ENCODE measurements at regions not wholly inside any gene's neighbourhood (a gene's known extent, or its start where the extent isn't known, plus 50 kb on each side); places are given as distances from the start of the nearest gene placed in this dataset.

DNA sequence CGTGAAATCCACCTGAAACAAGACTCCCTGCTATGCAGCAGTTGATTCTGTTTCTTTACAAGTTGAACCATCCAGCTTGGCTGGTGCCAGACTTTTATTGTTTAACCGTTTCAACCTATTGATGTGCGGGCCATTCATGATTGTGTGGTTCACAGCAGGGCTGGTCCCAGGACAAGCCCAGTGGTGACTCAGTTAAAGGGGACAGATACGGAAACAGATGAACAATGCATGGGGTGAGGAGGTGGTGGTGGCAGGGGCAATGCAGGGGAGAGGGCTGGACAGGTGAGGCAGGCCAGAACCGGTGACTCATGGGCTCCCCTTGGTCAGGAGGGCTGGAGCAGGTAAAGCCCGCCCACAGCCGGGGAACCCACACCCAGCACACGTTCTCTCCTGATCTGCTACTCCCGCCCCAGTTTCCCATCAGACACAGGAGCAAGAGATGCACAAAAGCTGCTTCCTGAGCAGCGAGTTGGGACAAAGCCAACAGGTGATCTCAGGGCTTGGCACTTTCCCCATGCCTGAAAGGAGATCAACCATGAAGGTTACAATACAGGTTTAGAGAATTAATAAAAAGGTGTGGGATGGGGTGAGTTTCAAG lies 232.2 kb downstream of the LY86 start:
- ChIA-PET CTCF (ENCODE audit: low intra/inter-chr PET ratio) (no interaction called here), POLR2A (interaction anchor here (0.6 to 1.5 kb wide), 3 partner anchors 10 to 69 kb away, joined by 3 to 5 read pairs (median 3); no protein-coding TSS in a partner anchor)
- DNase-seq (ENCODE audit: extremely low read depth in 1 of 4, low spot score in 3 of 4) (no peak), FAIRE-seq (no peak), ATAC-seq (no peak)
- TF ChIP-seq HMGN3 (IDR thresholded peaks at IDR 0.05; ENCODE audit: borderline replicate concordance, extremely low read depth, insufficient read length, low read depth, low read length) = no peak
- TF ChIP-seq NFYB (IDR thresholded peaks at IDR 0.05; ENCODE audit: extremely low read depth, insufficient read length) = no peak
- no peak for TF ChIP-seq SUPT5H (IDR thresholded peaks at IDR 0.05)
- no peak for TF ChIP-seq ZNF764 (CRISPR knock-in tag; IDR thresholded peaks at IDR 0.05; ENCODE audit: low read depth)
- TF ChIP-seq MCM3 (IDR thresholded peaks at IDR 0.05) = no peak
- no peak for TF ChIP-seq ETV6 (IDR thresholded peaks at IDR 0.05; ENCODE audit: borderline replicate concordance in 1 of 2, low read depth in 2 of 2, low read length in 1 of 2)
- TF ChIP-seq ETV6 (CRISPR knock-in tag; IDR thresholded peaks at IDR 0.05; ENCODE audit: borderline replicate concordance) = no peak
- TF ChIP-seq, protein P1, sequence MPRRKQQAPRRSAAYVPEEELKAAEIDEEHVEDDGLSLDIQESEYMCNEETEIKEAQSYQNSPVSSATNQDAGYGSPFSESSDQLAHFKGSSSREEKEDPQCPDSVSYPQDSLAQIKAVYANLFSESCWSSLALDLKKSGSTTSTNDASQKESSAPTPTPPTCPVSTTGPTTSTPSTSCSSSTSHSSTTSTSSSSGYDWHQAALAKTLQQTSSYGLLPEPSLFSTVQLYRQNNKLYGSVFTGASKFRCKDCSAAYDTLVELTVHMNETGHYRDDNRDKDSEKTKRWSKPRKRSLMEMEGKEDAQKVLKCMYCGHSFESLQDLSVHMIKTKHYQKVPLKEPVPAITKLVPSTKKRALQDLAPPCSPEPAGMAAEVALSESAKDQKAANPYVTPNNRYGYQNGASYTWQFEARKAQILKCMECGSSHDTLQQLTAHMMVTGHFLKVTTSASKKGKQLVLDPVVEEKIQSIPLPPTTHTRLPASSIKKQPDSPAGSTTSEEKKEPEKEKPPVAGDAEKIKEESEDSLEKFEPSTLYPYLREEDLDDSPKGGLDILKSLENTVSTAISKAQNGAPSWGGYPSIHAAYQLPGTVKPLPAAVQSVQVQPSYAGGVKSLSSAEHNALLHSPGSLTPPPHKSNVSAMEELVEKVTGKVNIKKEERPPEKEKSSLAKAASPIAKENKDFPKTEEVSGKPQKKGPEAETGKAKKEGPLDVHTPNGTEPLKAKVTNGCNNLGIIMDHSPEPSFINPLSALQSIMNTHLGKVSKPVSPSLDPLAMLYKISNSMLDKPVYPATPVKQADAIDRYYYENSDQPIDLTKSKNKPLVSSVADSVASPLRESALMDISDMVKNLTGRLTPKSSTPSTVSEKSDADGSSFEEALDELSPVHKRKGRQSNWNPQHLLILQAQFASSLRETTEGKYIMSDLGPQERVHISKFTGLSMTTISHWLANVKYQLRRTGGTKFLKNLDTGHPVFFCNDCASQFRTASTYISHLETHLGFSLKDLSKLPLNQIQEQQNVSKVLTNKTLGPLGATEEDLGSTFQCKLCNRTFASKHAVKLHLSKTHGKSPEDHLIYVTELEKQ (CRISPR knock-in tag; IDR thresholded peaks at IDR 0.05) = no peak
- TF ChIP-seq SMAD2 (IDR thresholded peaks at IDR 0.05; ENCODE audit: low read depth, low read length) = no peak
- no peak for TF ChIP-seq HMG20B (CRISPR knock-in tag; IDR thresholded peaks at IDR 0.05)
- no peak for TF ChIP-seq TCF7L2 (IDR thresholded peaks at IDR 0.05; ENCODE audit: low read depth, low read length)
- no peak for TF ChIP-seq ZNF12 (CRISPR knock-in tag; IDR thresholded peaks at IDR 0.05)
- no peaks in the 10 kb centered on the region for H3K9me1 ChIP-seq (ENCODE audit: control insufficient read depth, insufficient read depth, low read length)
- H3K4me1 ChIP-seq (replicated peaks in 1 of 2; ENCODE audit: control insufficient read depth in 2 of 2, insufficient read depth in 2 of 2, low read length in 2 of 2) = peaks cover 0 to 4% of the 10 kb centered on the region in 2 experiments; a peak in 2 of 5 replicates
- WGBS (ENCODE audit: insufficient coverage, low coverage, missing lambda C conversion rate) = 1% methylated on average over 10 of the region's 10 CpGs
- H2AFZ ChIP-seq (ENCODE audit: low read depth, low read length) = no peak overlapping the region
- no TSS peak for BruUV-seq (replicated peaks)
- intact Hi-C loops (cut with micrococcal nuclease) = no loop called here
- H3K79me2 ChIP-seq (ENCODE audit: control insufficient read depth, insufficient read depth, low read length) = no peaks in the 10 kb centered on the region
- no peaks in the 10 kb centered on the region for H3K36me3 ChIP-seq (ENCODE audit: control insufficient read depth, insufficient read depth, low read length)
- in situ Hi-C loops (cut with MboI) = no loop called here
- H3K4me2 ChIP-seq (ENCODE audit: insufficient read depth, low read length) = no peak overlapping the region
- no peak overlapping the region for H3K4me3 ChIP-seq
- no peaks in the 10 kb centered on the region for H3K9me3 ChIP-seq (replicated peaks; ENCODE audit: control insufficient read depth, insufficient read depth, low read depth, low read length)
- no peak overlapping the region for H3K9ac ChIP-seq (ENCODE audit: insufficient read depth in 1 of 2, low read depth in 2 of 2, low read length in 2 of 2)
- no peak overlapping the region for H3K27ac ChIP-seq (ENCODE audit: extremely low read depth, low read depth, low read length)
- H4K20me1 ChIP-seq (replicated peaks; ENCODE audit: control insufficient read depth, insufficient read depth, low read length) = no peaks in the 10 kb centered on the region
- H3K27me3 ChIP-seq (ENCODE audit: control insufficient read depth in 2 of 2, insufficient read depth in 2 of 2, low read length in 2 of 2) = peaks cover 44 to 54% of the 10 kb centered on the region in 2 experiments

Measured in K562 (cell line).